ENCODE measurements at regions not wholly inside any gene's neighbourhood (a gene's known extent, or its start where the extent isn't known, plus 50 kb on each side); places are given as distances from the start of the nearest gene placed in this dataset.

DNA sequence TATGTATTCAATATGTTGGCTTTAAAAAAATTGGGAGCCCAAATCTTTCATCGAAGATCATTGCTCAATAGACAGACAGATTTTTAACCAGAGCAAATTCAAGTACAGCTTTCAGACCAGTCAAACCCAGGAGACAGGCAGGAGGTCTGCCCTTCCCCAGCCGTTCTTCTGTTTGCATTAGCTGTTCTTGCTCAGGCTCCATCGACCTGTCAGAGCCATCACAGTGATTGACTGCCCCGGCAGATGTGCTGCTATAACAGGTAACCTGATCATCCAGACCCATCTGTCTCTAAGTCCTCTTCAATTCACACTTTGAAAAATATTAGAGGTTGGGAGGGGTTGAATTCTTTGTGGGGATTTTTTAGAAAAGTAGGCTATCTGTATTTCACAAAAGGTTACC is 453.5 kb downstream of the FOXG1 start:
- TF ChIP-seq POLR2A (IDR thresholded peaks at IDR 0.05) (no peak), POLR2AphosphoS5 (IDR thresholded peaks at IDR 0.05; ENCODE audit: insufficient read depth in 1 of 2, low read depth in 1 of 2) (no peak)
- TF ChIP-seq, protein P1, sequence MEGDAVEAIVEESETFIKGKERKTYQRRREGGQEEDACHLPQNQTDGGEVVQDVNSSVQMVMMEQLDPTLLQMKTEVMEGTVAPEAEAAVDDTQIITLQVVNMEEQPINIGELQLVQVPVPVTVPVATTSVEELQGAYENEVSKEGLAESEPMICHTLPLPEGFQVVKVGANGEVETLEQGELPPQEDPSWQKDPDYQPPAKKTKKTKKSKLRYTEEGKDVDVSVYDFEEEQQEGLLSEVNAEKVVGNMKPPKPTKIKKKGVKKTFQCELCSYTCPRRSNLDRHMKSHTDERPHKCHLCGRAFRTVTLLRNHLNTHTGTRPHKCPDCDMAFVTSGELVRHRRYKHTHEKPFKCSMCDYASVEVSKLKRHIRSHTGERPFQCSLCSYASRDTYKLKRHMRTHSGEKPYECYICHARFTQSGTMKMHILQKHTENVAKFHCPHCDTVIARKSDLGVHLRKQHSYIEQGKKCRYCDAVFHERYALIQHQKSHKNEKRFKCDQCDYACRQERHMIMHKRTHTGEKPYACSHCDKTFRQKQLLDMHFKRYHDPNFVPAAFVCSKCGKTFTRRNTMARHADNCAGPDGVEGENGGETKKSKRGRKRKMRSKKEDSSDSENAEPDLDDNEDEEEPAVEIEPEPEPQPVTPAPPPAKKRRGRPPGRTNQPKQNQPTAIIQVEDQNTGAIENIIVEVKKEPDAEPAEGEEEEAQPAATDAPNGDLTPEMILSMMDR (IDR thresholded peaks at IDR 0.05) = no peak
- no peak for DNase-seq (ENCODE audit: extremely low spot score in 2 of 2)
- H3K4me3 ChIP-seq = no peak overlapping the region
- H3K27me3 ChIP-seq = no peaks in the 10 kb centered on the region
- H3K9me3 ChIP-seq = no peaks in the 10 kb centered on the region
- H3K4me1 ChIP-seq = no peaks in the 10 kb centered on the region
- intact Hi-C loops (cut with DNase I) = no loop called here
- no peak overlapping the region for H3K27ac ChIP-seq
- H3K36me3 ChIP-seq = no peaks in the 10 kb centered on the region

GRCh38 chr14:29220566-29220965 is 454.0 kb downstream of the FOXG1 start:
- no peak for TF ChIP-seq POLR2A (IDR thresholded peaks at IDR 0.05)
- no peak for TF ChIP-seq POLR2AphosphoS5 (IDR thresholded peaks at IDR 0.05; ENCODE audit: insufficient read depth in 1 of 2, low read depth in 1 of 2)
- no peaks in the 10 kb centered on the region for H3K36me3 ChIP-seq
- DNase-seq (ENCODE audit: extremely low spot score in 2 of 2) = no peak
- H3K4me1 ChIP-seq = no peaks in the 10 kb centered on the region
- no peaks in the 10 kb centered on the region for H3K27me3 ChIP-seq
- intact Hi-C loops (cut with DNase I) = no loop called here
- H3K9me3 ChIP-seq = no peaks in the 10 kb centered on the region
- no peak overlapping the region for H3K4me3 ChIP-seq
- no peak overlapping the region for H3K27ac ChIP-seq

GRCh38 chr14:29222006-29222405 is 455.4 kb downstream of the FOXG1 start:
- no peaks in the 10 kb centered on the region for H3K9me3 ChIP-seq
- no peak overlapping the region for H3K4me3 ChIP-seq
- H3K27ac ChIP-seq = no peak overlapping the region
- DNase-seq (ENCODE audit: extremely low spot score in 2 of 2) = no peak
- TF ChIP-seq, protein P1 (IDR thresholded peaks at IDR 0.05) = no peak
- no peak for TF ChIP-seq POLR2A (IDR thresholded peaks at IDR 0.05)
- no peak for TF ChIP-seq POLR2AphosphoS5 (IDR thresholded peaks at IDR 0.05; ENCODE audit: insufficient read depth in 1 of 2, low read depth in 1 of 2)
- H3K36me3 ChIP-seq = no peaks in the 10 kb centered on the region
- H3K27me3 ChIP-seq = no peaks in the 10 kb centered on the region
- intact Hi-C loops (cut with DNase I) = no loop called here
- no peaks in the 10 kb centered on the region for H3K4me1 ChIP-seq

GRCh38 chr14:29222671-29223268 is 456.2 kb downstream of the FOXG1 start:
- no peak for TF ChIP-seq POLR2AphosphoS5 (IDR thresholded peaks at IDR 0.05; ENCODE audit: insufficient read depth in 1 of 2, low read depth in 1 of 2)
- TF ChIP-seq POLR2A (IDR thresholded peaks at IDR 0.05) = no peak
- TF ChIP-seq, protein P1 (IDR thresholded peaks at IDR 0.05) = no peak
- Histone ChIP-seq H3K9me3 (no peaks in the 10 kb centered on the region), H3K27me3 (no peaks in the 10 kb centered on the region), H3K27ac (no peak overlapping the region), H3K4me1 (no peaks in the 10 kb centered on the region), H3K4me3 (no peak overlapping the region), H3K36me3 (no peaks in the 10 kb centered on the region)
- intact Hi-C loops (cut with DNase I) = no loop called here
- no peak for DNase-seq (ENCODE audit: extremely low spot score in 2 of 2)

GRCh38 chr14:29223947-29224346 is 457.4 kb downstream of the FOXG1 start:
- Histone ChIP-seq H3K36me3 (no peaks in the 10 kb centered on the region), H3K4me3 (no peak overlapping the region), H3K27me3 (no peaks in the 10 kb centered on the region), H3K9me3 (no peaks in the 10 kb centered on the region), H3K4me1 (no peaks in the 10 kb centered on the region), H3K27ac (no peak overlapping the region)
- intact Hi-C loops (cut with DNase I) = no loop called here
- TF ChIP-seq POLR2A (IDR thresholded peaks at IDR 0.05) (no peak), POLR2AphosphoS5 (IDR thresholded peaks at IDR 0.05; ENCODE audit: insufficient read depth in 1 of 2, low read depth in 1 of 2) (no peak)
- TF ChIP-seq, protein P1 (IDR thresholded peaks at IDR 0.05) = no peak
- DNase-seq (ENCODE audit: extremely low spot score in 2 of 2) = no peak
